HepG2 (cell line): ENCODE measurements at regions not wholly inside any gene's neighbourhood (a gene's known extent, or its start where the extent isn't known, plus 50 kb on each side); places are given as distances from the start of the nearest gene placed in this dataset.

ENCODE experiments used
- ATAC-seq: fragments of 200-7000 bp; cut with Tn5 transposase; 3 replicates; pipeline ENCODE4 v1.9.1; 2020; ENCODE audit warnings: mild to moderate bottlenecking, moderate library complexity
- BruUV-seq: library from RNA; stranded (reverse); fragments of 400-500 nt; replicated peaks from 2 replicates; lab custom pipeline; 2021; lab: Mats Ljungman, UMichigan
- CTCF ChIA-PET: fragments of 300-600 bp; formaldehyde crosslinking; extraction: SDS; loops from one replicate; lab custom pipeline; 2021; ENCODE audit warnings: low total read pairs, inconsistent platforms, low intra/inter-chr PET ratio; lab: Yijun Ruan, JAX
- POLR2A ChIA-PET: fragments of 350-600 bp; sonication (Branson Sonifier 250); formaldehyde crosslinking; loops from one replicate; lab custom pipeline; 2020; ENCODE audit warnings: antibody characterized with exemption, inconsistent platforms; lab: Yijun Ruan, JAX
- DNase-seq: peaks from one replicate; pipeline ENCODE4 v3.0.0-alpha.2; 2015; ENCODE audit warnings: low spot score
- FAIRE-seq: peaks from 3 replicates; lab custom pipeline; 2011; peaks lifted over from hg19 to GRCh38; lab: Jason Lieb, UNC
- H2AFZ ChIP-seq: one replicate; pipeline ENCODE4 v1.6.1; 2011; ENCODE audit warnings: low read length, inconsistent platforms
- H3K27ac ChIP-seq: fragments of 300-600 bp; 3 replicates; pipeline ENCODE4 v1.8.0; 2011; ENCODE audit warnings: mixed run types, mild to moderate bottlenecking, mixed read lengths, low read length, inconsistent platforms; ENCODE audit not compliant: insufficient read depth; ENCODE audit errors: extremely low read length
- H3K27me3 ChIP-seq, 2 experiments: fragments of 200-600 bp in 1 of 2; 2 replicates in 1 of 2; 3 replicates in 1 of 2; pipeline versions ENCODE4 v1.6.0 to v1.8.0; 2011; ENCODE audit warnings: low read length in 2 of 2, mild to moderate bottlenecking in 2 of 2, moderate library complexity in 2 of 2, inconsistent platforms in 1 of 2; ENCODE audit not compliant: insufficient read depth in 2 of 2, control insufficient read depth in 1 of 2
- H3K36me3 ChIP-seq, 2 experiments: fragments of 200-600 bp in 1 of 2; replicated peaks in 1 of 2; 2 replicates in 1 of 2; 3 replicates in 1 of 2; pipeline versions ENCODE4 v1.5.1 to v1.8.0; 2011; ENCODE audit warnings: low read length in 2 of 2, inconsistent platforms in 1 of 2; ENCODE audit not compliant: insufficient read depth in 2 of 2, control insufficient read depth in 1 of 2
- H3K4me1 ChIP-seq: 2 replicates; pipeline ENCODE4 v1.5.1; 2012; ENCODE audit warnings: low read length, inconsistent platforms; ENCODE audit not compliant: insufficient read depth
- H3K4me2 ChIP-seq: 2 replicates; pipeline ENCODE4 v1.6.0; 2011; ENCODE audit warnings: low read depth, low read length, inconsistent platforms
- H3K4me3 ChIP-seq, 3 experiments: fragments of 200-600 bp in 1 of 3; sonication (generic), shearing (Covaris generic) in 1 of 3; replicated peaks in 1 of 3; 2 replicates each; pipeline ENCODE4 v1.5.1; 2011 to 2016; ENCODE audit warnings: low read length in 3 of 3, inconsistent platforms in 2 of 3, low read depth in 2 of 3, mild to moderate bottlenecking in 2 of 3, control low read depth in 1 of 3, mixed read lengths in 1 of 3; ENCODE audit not compliant: insufficient read depth in 1 of 3
- H3K79me2 ChIP-seq: one replicate; pipeline ENCODE4 v1.6.1; 2011; ENCODE audit warnings: low read length, inconsistent platforms; ENCODE audit not compliant: insufficient read depth
- H3K9ac ChIP-seq: 2 replicates; pipeline ENCODE4 v1.6.0; 2011; ENCODE audit warnings: mild to moderate bottlenecking, low read depth, low read length, inconsistent platforms; ENCODE audit not compliant: insufficient read depth
- H3K9me3 ChIP-seq: 2 replicates; pipeline ENCODE4 v1.5.1; 2012; ENCODE audit warnings: mild to moderate bottlenecking, low read length
- H4K20me1 ChIP-seq: 2 replicates; pipeline ENCODE4 v1.6.0; 2011; ENCODE audit warnings: inconsistent platforms, mild to moderate bottlenecking, low read length, moderate library complexity; ENCODE audit not compliant: insufficient read depth
- JUNB ChIP-seq: sonication (generic); formaldehyde crosslinking; IDR thresholded peaks from 2 replicates; pipeline ENCODE4 v1.8.0; 2022; ENCODE audit warnings: missing genetic modification reagents, mild to moderate bottlenecking, borderline replicate concordance
- MTA3 ChIP-seq: sonication (generic); formaldehyde crosslinking; IDR thresholded peaks from 2 replicates; pipeline ENCODE4 v1.4.0; 2020; ENCODE audit warnings: missing genetic modification reagents
- POLR2A ChIP-seq, 2 experiments: IDR thresholded peaks; 2 replicates each; pipeline ENCODE4 v1.6.1; 2011; ENCODE audit warnings: low read depth in 2 of 2, low read length in 2 of 2, mild to moderate bottlenecking in 1 of 2, moderate library complexity in 1 of 2; ENCODE audit not compliant: insufficient read depth in 1 of 2
- RBM39 ChIP-seq: fragments of 200-400 bp; formaldehyde crosslinking; IDR thresholded peaks from one replicate; pipeline ENCODE4 v1.6.1; 2018; ENCODE audit warnings: antibody characterized with exemption, mild to moderate bottlenecking, low read depth, low read length; ENCODE audit not compliant: poor library complexity, severe bottlenecking
- RFX1 ChIP-seq: fragments of 450-650 bp; IDR thresholded peaks from 2 replicates; pipeline ENCODE4 v1.6.1; 2017
- TCF7L2 ChIP-seq: IDR thresholded peaks from 2 replicates; pipeline ENCODE4 v1.6.1; 2011; ENCODE audit warnings: mild to moderate bottlenecking, low read depth, low read length, moderate library complexity
- THYN1 ChIP-seq: sonication (generic); formaldehyde crosslinking; IDR thresholded peaks from 2 replicates; pipeline ENCODE4 v1.8.1; 2023; ENCODE audit warnings: low read depth, mild to moderate bottlenecking, moderate library complexity, missing genetic modification reagents, borderline replicate concordance
- ZNF260 ChIP-seq: sonication (generic); formaldehyde crosslinking; IDR thresholded peaks from 2 replicates; pipeline ENCODE4 v1.4.0; 2020; ENCODE audit warnings: missing genetic modification reagents, low read depth, mild to moderate bottlenecking, borderline replicate concordance
- ZNF589 ChIP-seq: sonication (generic); formaldehyde crosslinking; conservative IDR thresholded peaks from 2 replicates; pipeline ENCODE4 v1.8.0; 2022; ENCODE audit warnings: mild to moderate bottlenecking, moderate library complexity, missing genetic modification reagents
- ZNF850 ChIP-seq: sonication (generic); formaldehyde crosslinking; conservative IDR thresholded peaks from 2 replicates; pipeline ENCODE4 v1.9.0; 2021; ENCODE audit warnings: mild to moderate bottlenecking, missing genetic modification reagents
- ZSCAN25 ChIP-seq: sonication (generic); formaldehyde crosslinking; IDR thresholded peaks from 2 replicates; pipeline ENCODE4 v1.8.0; 2022; ENCODE audit warnings: mild to moderate bottlenecking, missing genetic modification reagents
- WGBS: methylation state at CpG from one replicate; pipeline ENCODE4 v1.1.6; 2017; ENCODE audit warnings: low lambda C conversion rate; 5-methylcytosine and 5-hydroxymethylcytosine counted together
- in situ Hi-C: cut with HindIII; loops from 2 replicates; pipeline ENCODE4 v1.10.0; 2017; ENCODE audit warnings: low pct_unique_long_range_greater_than_20kb; ENCODE audit not compliant: extremely low pct_ligation_motif_present
- intact Hi-C: fragments of 100-400 bp; cut with micrococcal nuclease; formaldehyde crosslinking; loops from one replicate; pipeline ENCODE4 v1.10.0; 2022; ENCODE audit not compliant: unreplicated experiment

GRCh38 chr5:118646917-118647316 lies 341.4 kb downstream of the DTWD2 start:
- TF ChIP-seq RFX1 (no peak), ZNF850 (CRISPR knock-in tag) (no peak), ZNF260 (CRISPR knock-in tag) (no peak), THYN1 (CRISPR knock-in tag) (no peak), MTA3 (CRISPR knock-in tag) (no peak), POLR2A (IDR thresholded peaks at IDR 0.05; ENCODE audit: insufficient read depth in 1 of 2, low read depth in 2 of 2, low read length in 2 of 2) (no peak), TCF7L2 (no peak), ZNF589 (CRISPR knock-in tag) (no peak), ZSCAN25 (CRISPR knock-in tag) (no peak)
- TF ChIP-seq, all 625 proteins: peak for 0
- no peaks in the 10 kb centered on the region for H3K79me2 ChIP-seq
- no peaks in the 10 kb centered on the region for H3K9me3 ChIP-seq
- H3K4me3 ChIP-seq = no peak overlapping the region
- no peak overlapping the region for H2AFZ ChIP-seq
- H4K20me1 ChIP-seq = no peaks in the 10 kb centered on the region
- DNase-seq (no peak), FAIRE-seq (no peak), ATAC-seq (no peak)
- H3K4me2 ChIP-seq = no peak overlapping the region
- no peaks in the 10 kb centered on the region for H3K36me3 ChIP-seq
- H3K27me3 ChIP-seq = 0 out of 5 replicates have a peak, but pooled peaks cover 0 to 1% of the 10 kb centered on the region in 2 experiments
- POLR2A ChIA-PET = no interaction called here
- H3K27ac ChIP-seq = no peak overlapping the region
- intact Hi-C loops = no loop called here
- in situ Hi-C loops = no loop called here
- 29% methylated on average over 5 of the region's 6 CpGs for WGBS
- H3K9ac ChIP-seq = no peak overlapping the region
- BruUV-seq = no TSS peak
- no peaks in the 10 kb centered on the region for H3K4me1 ChIP-seq
- CTCF ChIA-PET = no interaction called here

- POLR2A ChIA-PET = no interaction called here
- H3K4me2 ChIP-seq = no peak overlapping the region
- no peaks in the 10 kb centered on the region for H3K9me3 ChIP-seq
- intact Hi-C loops = no loop called here
- no peak for TF ChIP-seq RBM39
- no peak for TF ChIP-seq JUNB (CRISPR knock-in tag)
- H3K79me2 ChIP-seq = no peaks in the 10 kb centered on the region
- 15% methylated on average over 9 of the region's 9 CpGs for WGBS
- CTCF ChIA-PET = no interaction called here
- H2AFZ ChIP-seq = no peak overlapping the region
- no peaks in the 10 kb centered on the region for H3K36me3 ChIP-seq
- ATAC-seq (no peak), FAIRE-seq (no peak), DNase-seq (no peak)
- in situ Hi-C loops = no loop called here
- no TSS peak for BruUV-seq
- no peaks in the 10 kb centered on the region for H3K27me3 ChIP-seq
- no peak overlapping the region for H3K9ac ChIP-seq
- no peak overlapping the region for H3K27ac ChIP-seq
- H3K4me1 ChIP-seq = no peaks in the 10 kb centered on the region
- no peak overlapping the region for H3K4me3 ChIP-seq
- no peaks in the 10 kb centered on the region for H4K20me1 ChIP-seq
These were observed 350.2 kb downstream of the DTWD2 start for GRCh38 chr5:118637947-118638670.
